ENCODE measurements at regions not wholly inside any gene's neighbourhood (a gene's known extent, or its start where the extent isn't known, plus 50 kb on each side); places are given as distances from the start of the nearest gene placed in this dataset.

DNA sequence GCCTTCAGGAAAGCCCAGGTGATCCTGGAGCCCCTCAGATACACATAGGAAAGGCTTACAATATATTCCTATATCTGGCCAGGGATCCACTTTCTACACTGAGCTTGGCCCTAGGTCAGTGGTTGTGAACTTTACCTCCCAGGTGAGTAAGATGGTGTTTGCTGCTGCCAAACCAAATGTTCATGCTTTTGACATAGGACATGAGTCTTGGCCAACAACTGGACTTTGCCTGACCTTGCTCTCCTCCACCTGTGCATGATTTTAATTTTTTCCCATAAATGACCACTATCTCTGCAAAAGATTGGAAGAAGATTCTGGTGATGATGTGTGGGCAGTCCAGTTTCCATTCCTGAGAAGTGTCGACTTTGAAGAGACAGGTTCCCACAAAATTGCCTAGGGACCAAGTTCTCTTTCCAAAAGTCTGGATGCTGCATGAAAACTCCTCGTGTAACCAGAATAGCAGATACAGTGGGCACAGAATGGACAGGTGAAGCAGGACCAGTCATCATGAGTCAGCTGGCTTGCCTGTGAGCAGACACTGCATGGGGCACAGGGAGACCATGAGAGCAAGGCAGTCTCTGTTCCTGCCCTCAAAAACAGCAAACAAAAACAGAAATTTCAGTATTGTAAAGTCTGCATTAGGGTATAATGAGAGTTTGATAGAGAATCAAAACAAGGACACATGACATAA lies 226.4 kb upstream of the MON1B start:
- TF ChIP-seq, protein P1, sequence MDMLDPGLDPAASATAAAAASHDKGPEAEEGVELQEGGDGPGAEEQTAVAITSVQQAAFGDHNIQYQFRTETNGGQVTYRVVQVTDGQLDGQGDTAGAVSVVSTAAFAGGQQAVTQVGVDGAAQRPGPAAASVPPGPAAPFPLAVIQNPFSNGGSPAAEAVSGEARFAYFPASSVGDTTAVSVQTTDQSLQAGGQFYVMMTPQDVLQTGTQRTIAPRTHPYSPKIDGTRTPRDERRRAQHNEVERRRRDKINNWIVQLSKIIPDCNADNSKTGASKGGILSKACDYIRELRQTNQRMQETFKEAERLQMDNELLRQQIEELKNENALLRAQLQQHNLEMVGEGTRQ (CRISPR knock-in tag; IDR thresholded peaks at IDR 0.05): no peak
- no peak for TF ChIP-seq ATF1 (CRISPR knock-in tag; IDR thresholded peaks at IDR 0.05)
- TF ChIP-seq ZNF425 (CRISPR knock-in tag; conservative IDR thresholded peaks at IDR 0.05): no peak
- no peak for TF ChIP-seq HMGXB4 (CRISPR knock-in tag; IDR thresholded peaks at IDR 0.05)
- TF ChIP-seq NR2C2 (CRISPR knock-in tag; IDR thresholded peaks at IDR 0.05): no peak
- no peak for TF ChIP-seq ZNF232 (CRISPR knock-in tag; IDR thresholded peaks at IDR 0.05)
- TF ChIP-seq JAZF1 (CRISPR knock-in tag; IDR thresholded peaks at IDR 0.05): no peak
- TF ChIP-seq SMAD4 (CRISPR knock-in tag; IDR thresholded peaks at IDR 0.05): no peak
- no peak for TF ChIP-seq CTCF (IDR thresholded peaks at IDR 0.05)
- TF ChIP-seq, protein P2, sequence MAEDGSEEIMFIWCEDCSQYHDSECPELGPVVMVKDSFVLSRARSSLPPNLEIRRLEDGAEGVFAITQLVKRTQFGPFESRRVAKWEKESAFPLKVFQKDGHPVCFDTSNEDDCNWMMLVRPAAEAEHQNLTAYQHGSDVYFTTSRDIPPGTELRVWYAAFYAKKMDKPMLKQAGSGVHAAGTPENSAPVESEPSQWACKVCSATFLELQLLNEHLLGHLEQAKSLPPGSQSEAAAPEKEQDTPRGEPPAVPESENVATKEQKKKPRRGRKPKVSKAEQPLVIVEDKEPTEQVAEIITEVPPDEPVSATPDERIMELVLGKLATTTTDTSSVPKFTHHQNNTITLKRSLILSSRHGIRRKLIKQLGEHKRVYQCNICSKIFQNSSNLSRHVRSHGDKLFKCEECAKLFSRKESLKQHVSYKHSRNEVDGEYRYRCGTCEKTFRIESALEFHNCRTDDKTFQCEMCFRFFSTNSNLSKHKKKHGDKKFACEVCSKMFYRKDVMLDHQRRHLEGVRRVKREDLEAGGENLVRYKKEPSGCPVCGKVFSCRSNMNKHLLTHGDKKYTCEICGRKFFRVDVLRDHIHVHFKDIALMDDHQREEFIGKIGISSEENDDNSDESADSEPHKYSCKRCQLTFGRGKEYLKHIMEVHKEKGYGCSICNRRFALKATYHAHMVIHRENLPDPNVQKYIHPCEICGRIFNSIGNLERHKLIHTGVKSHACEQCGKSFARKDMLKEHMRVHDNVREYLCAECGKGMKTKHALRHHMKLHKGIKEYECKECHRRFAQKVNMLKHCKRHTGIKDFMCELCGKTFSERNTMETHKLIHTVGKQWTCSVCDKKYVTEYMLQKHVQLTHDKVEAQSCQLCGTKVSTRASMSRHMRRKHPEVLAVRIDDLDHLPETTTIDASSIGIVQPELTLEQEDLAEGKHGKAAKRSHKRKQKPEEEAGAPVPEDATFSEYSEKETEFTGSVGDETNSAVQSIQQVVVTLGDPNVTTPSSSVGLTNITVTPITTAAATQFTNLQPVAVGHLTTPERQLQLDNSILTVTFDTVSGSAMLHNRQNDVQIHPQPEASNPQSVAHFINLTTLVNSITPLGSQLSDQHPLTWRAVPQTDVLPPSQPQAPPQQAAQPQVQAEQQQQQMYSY (CRISPR knock-in tag; IDR thresholded peaks at IDR 0.05): no peak
- TF ChIP-seq SP1 (CRISPR knock-in tag; conservative IDR thresholded peaks at IDR 0.05): no peak
- TF ChIP-seq FOXJ3 (CRISPR knock-in tag; IDR thresholded peaks at IDR 0.05; ENCODE audit: borderline replicate concordance): no peak
- no peak for TF ChIP-seq TP53 (CRISPR knock-in tag; IDR thresholded peaks at IDR 0.05)
- TF ChIP-seq CBFB (CRISPR knock-in tag; IDR thresholded peaks at IDR 0.05; ENCODE audit: low read depth): no peak

All from WTC11 (cell line).